ENCODE measurements at regions not wholly inside any gene's neighbourhood (a gene's known extent, or its start where the extent isn't known, plus 50 kb on each side); places are given as distances from the start of the nearest gene placed in this dataset.

DNA sequence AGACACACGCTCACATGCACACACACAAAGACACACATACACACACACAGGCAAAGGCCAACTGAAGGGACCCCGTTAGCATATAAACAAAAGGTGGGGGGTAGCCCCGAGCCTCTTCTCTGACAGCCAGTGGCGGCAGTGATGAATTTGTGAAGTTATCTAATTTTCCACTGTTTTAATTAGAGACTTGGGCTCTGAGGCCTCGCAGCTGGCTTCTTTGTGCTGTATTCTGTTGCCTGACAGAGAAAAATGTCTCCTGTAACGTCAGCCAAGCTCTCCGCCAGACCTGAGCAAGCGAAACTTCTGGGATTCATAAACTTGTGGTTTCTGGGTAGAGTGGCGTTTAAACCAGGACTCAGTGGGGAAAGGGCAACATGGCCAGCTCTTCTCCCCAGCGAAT is 113.9 kb upstream of the FOXF1 start:
- DNase-seq = peak; percentile 88

GRCh38 chr16:86396901-86397311 is 113.4 kb upstream of the FOXF1 start:
- peak; percentile 94 for DNase-seq

DNA sequence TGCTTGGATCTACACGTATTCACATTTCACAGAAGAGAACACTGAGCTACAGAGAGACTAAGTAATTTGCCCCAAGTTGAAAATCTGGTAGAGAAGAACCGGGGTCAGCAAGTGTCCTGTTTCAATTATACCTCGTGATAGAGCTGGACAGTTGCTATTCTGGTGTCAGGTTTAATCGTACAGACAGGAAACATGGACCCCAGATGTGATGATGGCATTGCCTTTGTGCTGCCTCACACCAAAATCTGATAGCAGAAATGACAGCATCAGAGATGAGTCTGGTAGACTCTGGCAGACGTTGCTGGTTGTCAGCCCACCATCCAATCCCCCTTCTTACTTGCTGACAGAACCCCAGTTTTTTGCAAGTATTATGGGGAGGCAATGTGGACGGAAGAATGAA is 112.1 kb upstream of the FOXF1 start:
- no peak for DNase-seq

DNA sequence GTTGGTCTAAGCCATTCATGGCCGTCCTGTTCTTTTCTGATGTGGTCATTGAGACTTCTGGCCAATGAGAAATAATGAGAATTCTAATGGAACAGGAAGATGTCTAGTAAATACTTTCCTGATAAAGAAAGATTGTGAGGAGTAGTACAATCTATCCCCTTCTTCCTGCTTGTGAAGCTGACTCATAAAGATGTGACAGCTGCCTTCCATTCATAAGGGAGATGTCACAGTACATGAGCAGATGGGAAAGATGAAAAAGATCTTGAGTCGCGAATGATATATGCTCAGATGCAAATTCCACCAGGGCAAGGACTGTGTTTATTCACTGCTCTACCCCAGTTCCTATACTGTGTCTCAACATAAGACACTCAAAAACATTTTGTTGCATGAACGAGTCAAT is 111.7 kb upstream of the FOXF1 start:
- DNase-seq = peak; percentile 79

DNA sequence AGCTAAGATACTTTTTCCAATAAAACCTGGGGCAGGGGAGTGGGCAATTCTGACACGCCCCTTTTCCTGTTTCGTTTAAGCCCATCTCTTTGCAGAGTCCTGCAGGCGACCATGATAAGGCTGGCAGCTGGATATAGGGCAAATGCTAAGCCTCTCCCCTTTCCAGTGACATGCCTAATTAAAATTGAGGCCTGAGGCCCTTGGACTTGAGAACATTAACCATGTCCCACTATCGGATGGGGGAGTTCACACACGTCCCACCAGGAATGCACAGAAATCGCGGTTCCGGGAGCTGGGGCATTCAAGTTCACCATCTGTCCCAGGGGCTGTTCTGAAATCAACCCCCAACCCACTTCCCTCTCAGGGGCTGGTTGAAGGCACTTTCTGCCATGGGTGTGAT is 109.2 kb upstream of the FOXF1 start:
- no peak for DNase-seq

- no peak for DNase-seq
Measured at GRCh38 chr16:86403085-86403484, 107.2 kb upstream of the FOXF1 start.

GRCh38 chr16:86403541-86404163 is 106.7 kb upstream of the FOXF1 start:
- DNase-seq = no peak

- no peak for DNase-seq
Measured at GRCh38 chr16:86404678-86405077, 105.6 kb upstream of the FOXF1 start.

DNA sequence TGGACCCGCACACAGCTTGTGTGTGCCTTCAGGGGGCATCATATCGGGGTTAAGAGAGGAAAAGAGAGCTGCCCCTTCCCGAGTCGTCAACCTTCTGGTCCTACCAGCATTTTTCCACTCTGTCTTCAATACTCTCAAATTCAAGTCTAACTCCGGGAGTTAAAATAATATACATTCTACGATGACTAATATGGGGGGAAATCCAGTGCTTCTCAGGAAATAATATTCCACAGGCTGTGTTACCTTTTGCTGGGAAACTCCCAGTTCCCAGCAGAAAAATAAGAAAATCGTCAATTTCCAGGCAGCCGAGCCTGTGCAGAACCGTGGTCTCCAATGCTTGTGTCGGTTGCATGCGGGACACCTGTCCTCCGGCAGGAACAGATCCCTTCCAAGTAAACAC is 105.0 kb upstream of the FOXF1 start:
- DNase-seq = peak; percentile 34

GRCh38 chr16:86406056-86406455 is 104.3 kb upstream of the FOXF1 start:
- DNase-seq = peak; percentile 31

DNA sequence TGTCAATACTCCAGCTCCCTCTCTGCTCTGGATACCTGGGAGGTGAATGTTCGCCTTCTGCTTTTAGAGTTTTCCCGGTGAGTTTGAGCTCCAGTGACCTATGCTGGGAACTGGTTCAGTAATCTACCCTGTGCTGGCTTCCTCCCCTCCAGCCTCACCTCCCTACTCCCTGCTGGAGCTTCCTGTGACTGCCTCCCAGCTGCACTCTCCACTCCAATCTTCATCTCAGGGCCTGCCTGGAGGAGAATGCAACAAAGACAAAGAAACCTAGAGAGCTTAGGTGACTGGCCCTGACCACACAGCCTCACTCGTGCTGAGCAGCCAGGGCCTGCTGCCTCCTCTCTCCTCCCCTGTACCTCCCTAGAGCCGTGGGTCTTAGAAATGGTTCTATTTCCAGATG is 101.6 kb upstream of the FOXF1 start:
- DNase-seq = no peak

DNA sequence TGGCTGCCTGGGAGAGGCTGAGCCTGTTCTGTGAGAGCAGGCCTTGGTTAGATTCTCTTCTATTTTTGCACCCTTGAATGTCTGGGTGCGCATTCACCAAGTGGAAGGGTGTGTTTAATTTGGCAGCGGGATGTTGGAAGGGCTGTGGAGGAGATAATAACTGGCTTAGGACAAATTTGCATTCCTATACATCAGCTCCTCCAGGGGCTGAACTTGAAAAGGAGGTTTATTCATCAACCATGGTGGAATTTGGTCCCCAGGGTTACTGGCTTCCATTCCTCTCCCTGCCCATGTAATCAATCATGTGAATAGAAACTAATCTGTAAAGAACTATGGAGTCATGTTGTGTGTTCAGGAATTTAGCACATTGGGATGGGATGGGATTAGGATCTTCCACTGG is 100.2 kb upstream of the FOXF1 start:
- DNase-seq = peak; percentile 47

DNA sequence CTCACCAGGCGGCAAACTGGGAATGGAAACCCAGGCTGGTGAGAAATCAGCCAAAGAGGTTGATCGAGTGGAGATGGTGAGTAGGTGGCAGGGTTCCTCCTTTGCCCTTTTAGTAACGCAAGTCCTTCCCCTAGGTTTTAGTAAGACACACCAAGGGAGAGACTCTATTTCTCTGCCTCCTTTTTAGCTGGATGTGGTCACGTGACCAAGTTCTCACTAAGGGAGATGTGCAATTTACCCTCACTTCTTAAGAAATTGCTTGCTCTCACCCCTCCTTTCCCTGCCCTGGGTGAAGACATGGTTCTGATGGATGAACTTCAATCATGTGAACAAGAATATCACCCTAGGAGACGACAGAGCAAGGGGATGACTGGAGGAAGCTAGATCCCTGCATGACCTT is 99.8 kb upstream of the FOXF1 start:
- DNase-seq = no peak

- no peak for DNase-seq
Measured at GRCh38 chr16:86411897-86412296, 98.4 kb upstream of the FOXF1 start.

DNA sequence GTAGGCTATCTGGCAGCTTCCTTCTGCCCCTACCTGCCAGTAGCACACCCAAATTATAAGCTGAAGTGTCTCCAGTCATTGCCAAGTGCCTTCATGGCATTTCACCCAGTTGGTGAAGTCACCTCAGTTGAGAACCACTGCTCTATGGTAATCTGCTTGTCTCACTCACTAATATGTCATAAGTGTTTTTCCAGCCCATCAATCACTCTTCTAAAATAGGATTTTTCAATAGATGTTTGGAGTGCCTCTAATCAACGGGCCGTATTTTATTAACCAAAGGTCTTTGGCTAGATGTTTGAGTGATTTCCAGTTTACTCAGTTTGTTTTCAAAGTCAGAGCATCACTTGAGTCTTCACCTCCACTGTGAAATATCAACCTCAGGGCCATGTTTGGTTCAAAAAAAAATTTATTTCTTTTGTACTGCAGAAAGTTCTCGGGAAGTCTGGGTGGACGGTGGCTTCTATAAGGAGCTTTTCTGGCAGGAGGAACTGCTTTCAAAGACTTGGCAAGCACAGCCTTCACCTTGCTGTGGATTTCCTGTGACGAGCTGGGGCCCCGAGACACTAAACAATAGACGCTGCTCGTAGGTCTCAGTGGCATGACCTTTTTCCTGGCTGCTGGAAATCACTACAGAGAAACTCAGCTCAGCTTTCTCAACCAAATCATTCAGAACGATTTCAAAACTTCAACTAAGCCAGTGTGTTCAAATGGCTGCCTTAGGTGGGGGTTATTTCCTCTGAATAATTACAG is 95.2 kb upstream of the FOXF1 start:
- DNase-seq = no peak

- DNase-seq = no peak
Measured at GRCh38 chr16:86418981-86419380, 91.3 kb upstream of the FOXF1 start.

DNA sequence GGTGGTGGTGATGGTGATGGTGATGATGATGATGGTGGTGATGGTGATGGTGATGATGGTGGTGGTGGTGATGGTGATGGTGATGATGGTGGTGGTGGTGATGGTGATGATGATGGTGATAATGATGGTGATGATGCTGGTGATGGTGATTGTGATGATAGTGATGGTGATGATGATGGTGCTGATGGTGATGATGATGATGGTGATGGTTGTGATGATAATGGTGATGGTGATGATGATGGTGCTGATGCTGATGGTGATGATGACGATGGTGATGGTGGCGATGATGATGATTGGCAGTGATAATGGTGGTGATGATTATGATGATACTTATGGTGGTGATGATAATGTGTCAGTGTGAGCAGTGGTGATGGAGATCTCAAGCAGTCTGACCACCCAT is 90.8 kb upstream of the FOXF1 start:
- DNase-seq = no peak

GRCh38 chr16:86421995-86422394 is 88.3 kb upstream of the FOXF1 start:
- DNase-seq = no peak

GRCh38 chr16:86424398-86424797 is 85.9 kb upstream of the FOXF1 start:
- no peak for DNase-seq

DNA sequence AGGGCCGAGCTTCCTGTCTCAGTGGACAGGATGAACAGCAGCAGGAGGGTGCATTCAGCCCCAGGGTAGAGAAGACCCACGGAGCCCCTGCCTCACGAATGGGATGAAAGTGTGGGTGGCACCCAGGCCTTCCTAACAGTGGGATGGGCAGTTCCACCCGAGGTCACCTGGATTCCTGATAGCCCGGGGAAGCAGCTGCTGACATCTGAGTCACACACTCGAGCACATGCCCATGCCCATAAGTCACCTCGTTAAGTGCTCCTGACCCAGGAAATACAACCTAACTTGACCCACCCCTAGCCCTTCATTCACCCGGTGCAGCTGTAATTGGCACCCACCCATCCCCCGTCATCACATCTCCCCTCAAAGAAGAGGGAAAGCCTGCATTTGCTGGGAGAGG is 85.3 kb upstream of the FOXF1 start:
- no peak for DNase-seq

- DNase-seq = no peak
Measured at GRCh38 chr16:86426063-86426642, 84.2 kb upstream of the FOXF1 start.

- peak; percentile 29 for DNase-seq
Measured at GRCh38 chr16:86427433-86427851, 82.9 kb upstream of the FOXF1 start.

- no peak for DNase-seq
Measured at GRCh38 chr16:86428729-86429517, 81.4 kb upstream of the FOXF1 start.

DNA sequence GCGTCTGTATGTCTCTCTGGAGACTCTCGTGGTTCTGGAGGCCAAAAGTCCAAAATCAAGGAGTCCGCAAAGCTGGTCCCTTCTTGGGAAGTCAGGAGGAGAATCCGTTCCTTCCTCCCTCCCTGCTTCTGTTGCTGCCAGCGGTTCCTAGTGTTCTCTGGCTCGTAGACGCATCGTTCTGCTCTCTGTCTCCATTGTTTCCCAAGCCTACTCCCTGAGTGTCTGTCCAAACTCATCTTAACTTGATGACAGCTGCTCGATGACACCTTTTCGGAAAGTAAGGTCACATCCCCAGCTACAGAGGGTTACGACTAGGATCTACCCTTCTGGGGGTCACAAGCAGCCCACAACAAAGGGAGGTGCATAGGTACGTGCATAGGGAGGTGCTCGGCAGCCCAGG is 80.7 kb upstream of the FOXF1 start:
- no peak for DNase-seq

All from fibroblast of skin of right biceps (primary cell).